HEK293T (cell line): ENCODE measurements at regions not wholly inside any gene's neighbourhood (a gene's known extent, or its start where the extent isn't known, plus 50 kb on each side); places are given as distances from the start of the nearest gene placed in this dataset.

Source experiments
- CTCF ChIA-PET: fragments of 350-600 bp; formaldehyde crosslinking; extraction: SDS; loops from one replicate; lab custom pipeline; 2021; ENCODE audit warnings: antibody characterized with exemption, inconsistent platforms; lab: Yijun Ruan, JAX
- POLR2A ChIA-PET: fragments of 350-600 bp; formaldehyde crosslinking; extraction: SDS; loops from one replicate; lab custom pipeline; 2020; ENCODE audit warnings: antibody characterized with exemption, inconsistent platforms; lab: Yijun Ruan, JAX
- DNase-seq: peaks from one replicate; pipeline ENCODE4 v3.0.0; 2012; ENCODE audit warnings: mixed read lengths; ENCODE audit errors: extremely low spot score
- ARNT ChIP-seq: fragments of 450-650 bp; IDR thresholded peaks from 2 replicates; pipeline ENCODE4 v1.6.1; 2017; ENCODE audit warnings: mild to moderate bottlenecking
- BHLHE40 ChIP-seq: fragments of 450-650 bp; IDR thresholded peaks from 2 replicates; pipeline ENCODE4 v1.6.1; 2016; ENCODE audit warnings: mild to moderate bottlenecking, moderate library complexity, borderline replicate concordance
- CTBP1 ChIP-seq: fragments of 450-650 bp; IDR thresholded peaks from 2 replicates; pipeline ENCODE4 v1.6.1; 2016; ENCODE audit warnings: borderline replicate concordance
- ELF4 ChIP-seq: fragments of 450-650 bp; IDR thresholded peaks from 2 replicates; pipeline ENCODE4 v1.6.1; 2017; ENCODE audit warnings: antibody characterized with exemption
- FOXA1 ChIP-seq: fragments of 450-650 bp; IDR thresholded peaks from 2 replicates; pipeline ENCODE4 v1.6.1; 2016; ENCODE audit warnings: mild to moderate bottlenecking
- FOXK2 ChIP-seq: fragments of 450-650 bp; IDR thresholded peaks from 2 replicates; pipeline ENCODE4 v1.6.1; 2016; ENCODE audit warnings: mild to moderate bottlenecking
- FOXM1 ChIP-seq: fragments of 450-650 bp; IDR thresholded peaks from 2 replicates; pipeline ENCODE4 v1.6.1; 2017; ENCODE audit warnings: mild to moderate bottlenecking, borderline replicate concordance
- HDGF ChIP-seq: fragments of 450-650 bp; IDR thresholded peaks from 2 replicates; pipeline ENCODE4 v1.6.1; 2017; ENCODE audit warnings: antibody characterized with exemption, borderline replicate concordance
- L3MBTL2 ChIP-seq: fragments of 450-650 bp; conservative IDR thresholded peaks from 2 replicates; pipeline ENCODE4 v1.6.1; 2016; ENCODE audit warnings: mild to moderate bottlenecking
- LEF1 ChIP-seq: fragments of 450-650 bp; IDR thresholded peaks from 2 replicates; pipeline ENCODE4 v1.6.1; 2017; ENCODE audit warnings: mild to moderate bottlenecking, borderline replicate concordance
- NFRKB ChIP-seq: fragments of 450-650 bp; IDR thresholded peaks from 2 replicates; pipeline ENCODE4 v1.6.1; 2016; ENCODE audit warnings: mild to moderate bottlenecking, moderate library complexity
- PKNOX1 ChIP-seq: fragments of 450-650 bp; IDR thresholded peaks from 2 replicates; pipeline ENCODE4 v1.6.1; 2016
- SP1 ChIP-seq: fragments of 450-650 bp; IDR thresholded peaks from 2 replicates; pipeline ENCODE4 v1.6.1; 2017
- SUZ12 ChIP-seq: fragments of 450-650 bp; IDR thresholded peaks from 2 replicates; pipeline ENCODE4 v1.6.1; 2016; ENCODE audit warnings: mild to moderate bottlenecking
- TARDBP ChIP-seq: fragments of 450-650 bp; IDR thresholded peaks from 2 replicates; pipeline ENCODE4 v1.6.1; 2016
- ZNF384 ChIP-seq: fragments of 450-650 bp; IDR thresholded peaks from 2 replicates; pipeline ENCODE4 v1.6.1; 2016

- TF ChIP-seq SP1 (no peak), BHLHE40 (no peak), ZNF384 (no peak), SUZ12 (no peak), ARNT (no peak), FOXA1 (no peak), ELF4 (no peak), PKNOX1 (no peak), FOXM1 (no peak), CTBP1 (no peak), HDGF (no peak), LEF1 (no peak), TARDBP (no peak), L3MBTL2 (no peak), NFRKB (no peak), FOXK2 (no peak)
- no peak for DNase-seq
- ChIA-PET CTCF (no interaction called here), POLR2A (no interaction called here)
Observed at GRCh38 chrX:80174925-80175574, 160.5 kb downstream of the TBX22 start.

DNA sequence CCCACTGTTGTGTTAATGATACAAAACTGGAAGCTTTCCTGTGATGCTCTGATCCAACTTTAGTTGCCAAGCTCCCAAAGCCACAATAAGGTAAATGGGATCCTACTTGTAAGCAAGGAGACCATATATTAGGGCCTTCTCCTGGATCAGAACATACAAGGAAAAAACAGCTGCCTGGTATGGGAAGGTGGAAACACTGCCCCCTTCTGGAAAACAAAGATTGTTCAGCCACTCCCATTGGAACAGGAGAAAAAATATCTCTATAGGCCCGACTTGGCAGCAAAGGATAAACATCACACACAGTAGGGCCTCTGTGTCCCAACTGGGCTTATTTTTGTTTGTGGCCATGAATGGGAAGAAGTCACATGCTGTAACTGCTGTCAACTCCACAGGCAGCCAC is 166.5 kb downstream of the TBX22 start:
- POLR2A ChIA-PET = no interaction called here
- DNase-seq = peak; percentile 12
- CTCF ChIA-PET = interaction anchor here (0.6 kb wide), 1 partner anchor 313 kb away, joined by 3 read pairs; no protein-coding TSS in a partner anchor
- no peak for TF ChIP-seq ELF4
- TF ChIP-seq FOXA1 = no peak
- TF ChIP-seq CTBP1 = no peak
- TF ChIP-seq ARNT = no peak
- no peak for TF ChIP-seq BHLHE40
- no peak for TF ChIP-seq TARDBP
- no peak for TF ChIP-seq L3MBTL2
- TF ChIP-seq SP1 = no peak
- no peak for TF ChIP-seq NFRKB
- no peak for TF ChIP-seq SUZ12
- no peak for TF ChIP-seq ZNF384

DNA sequence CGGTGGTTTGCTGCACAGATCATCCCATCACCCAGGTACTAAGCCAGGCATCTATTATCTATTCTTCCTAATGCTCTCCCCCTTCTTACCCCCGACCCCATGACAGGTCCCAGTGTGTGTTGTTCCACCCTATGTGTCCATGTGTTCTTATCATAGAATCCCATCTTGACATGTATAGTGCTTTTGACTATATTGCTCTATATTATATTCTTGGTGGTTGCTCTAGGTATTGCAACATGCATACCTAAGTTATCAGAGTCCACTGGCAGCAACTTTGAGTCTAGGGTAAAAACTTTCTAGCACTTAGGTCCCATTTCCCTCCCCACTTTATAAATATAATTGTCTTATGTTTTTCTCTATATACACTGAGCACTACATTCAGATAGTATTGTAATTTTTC is 170.3 kb downstream of the TBX22 start:
- TF ChIP-seq FOXK2 (no peak), PKNOX1 (no peak), HDGF (no peak), NFRKB (no peak), ARNT (no peak), BHLHE40 (no peak), TARDBP (no peak), ELF4 (no peak), FOXA1 (no peak), SUZ12 (no peak), L3MBTL2 (no peak), ZNF384 (no peak), SP1 (no peak), CTBP1 (no peak)
- POLR2A ChIA-PET = no interaction called here
- CTCF ChIA-PET = no interaction called here
- no peak for DNase-seq

DNA sequence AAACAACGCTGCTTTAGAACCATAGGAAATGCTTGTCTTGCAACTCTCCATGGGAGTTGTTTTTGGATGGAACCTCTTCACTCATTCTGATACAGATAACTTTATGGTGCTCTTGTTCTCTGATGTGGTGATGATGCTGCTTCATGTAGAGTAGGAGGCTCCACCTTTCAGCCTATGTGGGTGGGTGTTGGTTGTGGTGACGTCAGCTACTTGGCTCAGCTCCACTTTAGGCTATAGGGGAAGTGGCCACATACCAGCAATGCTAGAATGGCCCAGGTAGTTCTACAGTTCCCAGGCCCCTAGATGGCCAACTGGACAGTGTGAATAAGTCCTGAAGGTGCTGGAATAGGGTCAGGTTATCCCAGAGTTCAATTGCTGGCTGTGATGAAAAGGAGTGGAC is 192.1 kb downstream of the TBX22 start:
- no peak for TF ChIP-seq FOXA1
- no peak for TF ChIP-seq LEF1
- no peak for TF ChIP-seq FOXK2
- no peak for TF ChIP-seq PKNOX1
- no peak for TF ChIP-seq ELF4
- no peak for TF ChIP-seq CTBP1
- TF ChIP-seq NFRKB = no peak
- no peak for TF ChIP-seq ZNF384
- TF ChIP-seq L3MBTL2 = no peak
- TF ChIP-seq FOXM1 = no peak
- TF ChIP-seq SUZ12 = no peak
- TF ChIP-seq SP1 = no peak
- TF ChIP-seq ARNT = no peak
- TF ChIP-seq TARDBP = no peak
- TF ChIP-seq BHLHE40 = no peak
- TF ChIP-seq HDGF = no peak
- ChIA-PET POLR2A (no interaction called here), CTCF (no interaction called here)
- DNase-seq = no peak

- ChIA-PET CTCF (no interaction called here), POLR2A (no interaction called here)
- DNase-seq = no peak
- TF ChIP-seq FOXM1 (no peak), FOXA1 (no peak), FOXK2 (no peak), NFRKB (no peak), TARDBP (no peak), ZNF384 (no peak), SUZ12 (no peak), L3MBTL2 (no peak), BHLHE40 (no peak)
Observed at GRCh38 chrX:80207327-80207726, 192.8 kb downstream of the TBX22 start.

GRCh38 chrX:80216086-80216485 is 201.5 kb downstream of the TBX22 start:
- POLR2A ChIA-PET = no interaction called here
- CTCF ChIA-PET = no interaction called here
- TF ChIP-seq PKNOX1 = no peak
- no peak for TF ChIP-seq LEF1
- no peak for TF ChIP-seq BHLHE40
- TF ChIP-seq FOXA1 = no peak
- no peak for TF ChIP-seq ZNF384
- TF ChIP-seq L3MBTL2 = no peak
- TF ChIP-seq TARDBP = no peak
- no peak for TF ChIP-seq FOXM1
- TF ChIP-seq SP1 = no peak
- TF ChIP-seq ELF4 = no peak
- DNase-seq = no peak
